ENCODE measurements at regions not wholly inside any gene's neighbourhood (a gene's known extent, or its start where the extent isn't known, plus 50 kb on each side); places are given as distances from the start of the nearest gene placed in this dataset.
A peak's percentile ranks its signal among the peaks of the same experiment; 100 is the strongest.
"Not testable (repeated sequence)": the region's sequence is repeated elsewhere in the genome, so short reads cannot be mapped to it uniquely, and the experiment has no call there.

DNA sequence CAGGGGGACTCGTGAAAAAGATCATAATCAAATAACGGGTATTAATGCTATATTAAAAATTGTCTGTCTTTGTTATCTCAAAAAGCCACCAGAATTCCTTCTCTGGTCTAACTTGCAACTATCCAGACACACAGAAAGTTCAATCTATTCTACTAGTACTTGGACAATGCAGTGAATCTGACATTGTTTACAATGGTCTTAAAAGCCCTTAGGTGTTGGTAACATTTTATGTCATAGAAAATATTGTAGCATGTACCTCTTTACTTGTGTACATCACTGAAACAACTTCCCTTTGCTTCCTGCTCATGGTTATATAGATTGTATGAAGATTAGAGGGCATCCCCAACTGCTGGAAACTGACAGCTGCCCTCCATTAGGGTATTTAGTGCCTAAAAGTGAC lies 71.1 kb upstream of the PPP3CA start:
- no peak for DNase-seq (ENCODE audit: low spot score)

DNA sequence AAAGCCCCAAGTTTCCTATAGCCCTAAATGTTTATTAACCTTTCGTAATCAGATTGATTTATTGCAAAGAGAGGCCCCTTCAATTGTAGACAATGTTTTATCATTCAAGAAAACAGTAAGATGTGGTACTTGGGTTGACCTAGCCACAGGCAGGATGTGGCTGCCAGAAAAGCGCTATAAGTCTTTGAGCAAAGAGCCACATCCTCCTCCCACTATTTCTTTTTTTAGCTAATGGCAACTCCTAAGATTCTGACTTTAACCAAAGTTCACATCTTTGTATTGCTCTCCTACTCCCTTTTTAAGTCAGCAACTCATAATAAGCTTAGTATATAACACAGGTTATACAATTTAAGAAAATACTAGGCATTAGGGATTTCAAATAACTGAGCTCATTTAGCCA lies 70.7 kb upstream of the PPP3CA start:
- DNase-seq (ENCODE audit: low spot score), result no peak

DNA sequence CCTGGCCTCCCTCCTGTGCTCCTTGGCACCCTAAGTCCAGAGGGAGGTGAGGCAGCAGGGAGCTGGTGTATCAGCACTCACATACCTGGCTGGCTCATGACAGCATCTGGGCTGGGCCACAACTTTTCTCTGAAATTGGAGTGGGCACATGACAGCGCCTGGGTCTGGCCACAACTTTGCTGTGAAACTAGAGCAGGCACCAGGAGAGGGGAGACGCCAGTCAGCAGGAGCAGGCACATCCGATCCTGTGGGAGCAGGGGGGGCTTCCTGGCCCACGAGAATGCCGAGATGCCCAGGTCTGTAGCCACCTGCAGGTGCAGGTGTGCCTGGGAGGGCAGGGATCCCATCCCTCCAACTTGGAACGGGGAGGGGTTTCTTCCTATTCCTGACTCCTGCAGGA lies 69.7 kb upstream of the PPP3CA start:
- DNase-seq (ENCODE audit: low spot score), result no peak

DNA sequence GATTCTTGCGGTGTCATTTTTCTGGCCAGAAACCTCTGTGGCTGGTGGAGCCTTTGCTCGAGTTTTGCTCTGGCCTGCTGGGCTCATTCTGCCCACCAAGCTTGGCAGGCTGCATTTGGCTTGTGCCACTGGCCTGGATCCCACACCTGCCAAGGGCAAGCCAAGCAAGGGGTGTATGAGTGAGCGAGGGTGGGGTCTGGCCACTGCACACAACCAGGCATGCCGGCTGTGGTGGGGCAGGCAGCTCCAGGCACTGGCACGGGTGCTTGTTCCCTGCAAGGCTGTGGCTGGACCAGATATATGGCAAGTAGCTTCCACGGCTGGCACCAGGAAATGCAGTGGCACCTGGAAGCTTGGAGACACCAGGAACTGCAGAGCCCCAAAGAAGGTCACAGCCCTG lies 68.6 kb upstream of the PPP3CA start:
- DNase-seq (ENCODE audit: low spot score), result no peak

DNA sequence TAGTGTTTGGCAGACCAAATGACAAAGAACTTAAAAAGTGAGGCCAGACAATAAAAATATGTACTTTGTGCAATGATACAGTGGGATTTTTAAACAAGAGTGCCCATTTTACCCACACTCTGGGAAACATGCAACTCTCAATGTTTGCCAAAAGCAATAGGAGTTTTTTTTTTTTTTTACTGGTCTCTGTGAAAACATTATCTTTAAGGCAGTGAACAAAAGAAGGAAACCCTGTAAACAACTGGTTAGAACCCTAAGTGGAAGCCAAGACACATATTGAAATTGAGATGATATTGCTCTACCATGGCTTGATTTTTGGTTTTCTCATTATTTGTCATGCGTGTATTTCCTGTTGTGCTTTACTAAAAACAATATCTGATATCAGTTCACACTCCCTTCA lies 67.2 kb upstream of the PPP3CA start:
- DNase-seq (ENCODE audit: low spot score), result no peak

DNA sequence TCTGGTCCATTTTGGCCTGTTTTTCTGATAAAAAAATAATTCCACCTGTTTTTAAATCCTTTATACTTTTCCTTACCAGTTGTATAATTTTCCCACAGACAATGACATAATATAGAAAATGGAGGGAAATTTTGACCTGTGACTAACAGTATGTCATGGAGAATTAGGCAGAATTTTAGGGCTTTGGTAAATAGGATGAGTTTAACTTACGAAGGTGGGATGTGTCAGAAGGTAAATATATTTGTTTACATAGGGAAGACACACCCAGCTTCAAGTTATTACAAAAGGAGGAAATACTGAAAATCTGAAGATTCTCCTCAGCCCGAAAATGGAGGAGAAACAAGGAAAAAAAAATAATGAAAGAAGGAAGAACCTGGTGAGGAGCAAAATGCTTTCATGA lies 64.6 kb upstream of the PPP3CA start:
- no peak for DNase-seq (ENCODE audit: low spot score)

DNA sequence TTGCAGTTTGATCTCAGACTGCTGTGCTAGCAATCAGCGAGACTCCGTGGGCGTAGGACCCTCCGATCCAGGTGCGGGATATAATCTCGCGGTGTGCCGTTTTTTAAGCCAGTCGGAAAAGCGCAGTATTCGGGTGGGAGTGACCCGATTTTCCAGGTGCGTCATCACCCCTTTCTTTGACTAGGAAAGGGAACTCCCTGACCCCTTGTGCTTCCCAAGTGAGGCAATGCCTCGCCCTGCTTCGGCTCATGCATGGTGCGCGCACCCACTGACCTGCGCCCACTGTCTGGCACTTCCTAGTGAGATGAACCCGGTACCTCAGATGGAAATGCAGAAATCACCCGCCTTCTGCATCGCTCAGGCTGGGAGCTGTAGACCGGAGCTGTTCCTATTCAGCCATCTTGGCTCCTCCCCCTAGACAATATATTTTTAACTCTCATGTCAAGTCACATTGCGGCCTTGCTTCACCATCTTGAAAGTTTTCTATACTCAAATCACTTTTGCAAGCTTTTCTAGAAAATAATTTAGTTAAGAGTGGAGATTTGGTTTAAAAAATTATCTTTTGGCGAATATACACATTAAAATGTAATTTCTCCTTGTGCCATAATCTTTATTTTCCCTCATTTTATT lies 64.1 kb upstream of the PPP3CA start:
- DNase-seq (ENCODE audit: low spot score), result not testable (repeated sequence)

DNA sequence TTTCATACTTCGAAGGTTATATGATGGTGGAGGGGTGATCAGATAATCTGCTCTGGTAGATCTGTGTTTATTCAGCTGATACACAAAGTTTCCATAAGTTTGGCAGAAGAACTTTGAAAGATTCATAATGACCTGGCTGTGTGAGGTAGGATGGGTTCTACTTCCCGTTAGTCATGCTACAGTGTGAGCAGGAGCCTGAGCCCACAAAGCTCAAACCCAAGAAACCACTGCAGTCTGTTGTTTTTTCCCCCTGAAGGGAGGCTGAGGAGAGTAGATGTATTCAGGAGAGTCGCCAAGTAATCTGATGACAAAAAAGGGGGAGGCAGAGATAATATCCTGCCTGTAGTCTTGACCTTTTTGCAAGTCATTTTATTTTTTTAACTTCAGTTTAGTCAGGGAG lies 52.8 kb upstream of the PPP3CA start:
- peak; percentile 3 for DNase-seq (ENCODE audit: low spot score)

DNA sequence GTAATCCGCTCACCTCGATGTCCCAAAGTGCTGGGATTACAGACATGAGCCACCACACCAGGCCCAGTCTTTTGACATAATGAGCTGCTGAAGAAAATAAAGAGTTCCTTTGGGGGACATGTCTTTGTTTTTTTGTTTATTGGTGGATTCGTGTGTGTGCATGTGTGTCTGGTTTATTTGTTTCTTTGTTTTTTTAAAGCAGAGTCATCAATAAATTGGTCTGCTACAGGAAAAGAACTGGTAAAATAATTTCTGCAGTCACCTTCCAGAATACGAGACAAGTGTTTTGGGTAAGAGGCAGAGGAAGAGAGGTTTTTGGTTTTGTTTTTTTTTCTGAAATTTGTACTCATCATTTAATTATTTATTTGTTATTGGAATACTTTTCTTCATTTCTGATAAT lies 51.5 kb upstream of the PPP3CA start:
- DNase-seq (ENCODE audit: low spot score), result no peak

Data from AG08395 (cell line).